Nephron (organoid): ENCODE measurements at regions not wholly inside any gene's neighbourhood (a gene's known extent, or its start where the extent isn't known, plus 50 kb on each side); places are given as distances from the start of the nearest gene placed in this dataset.

Source experiments
- H3K27ac Mint-ChIP-seq, 3 experiments: 2 replicates each; pipeline ENCODE4 v1.8.0; 2020; ENCODE audit warnings: mixed read lengths in 3 of 3, mild to moderate bottlenecking in 2 of 3, moderate library complexity in 1 of 3
- H3K27me3 Mint-ChIP-seq: 2 replicates; pipeline ENCODE4 v1.8.0; 2021; ENCODE audit warnings: low read depth, mild to moderate bottlenecking, moderate library complexity, mixed read lengths
- H3K36me3 Mint-ChIP-seq: 2 replicates; pipeline ENCODE4 v1.8.0; 2020; ENCODE audit warnings: low read depth, mixed read lengths
- H3K4me1 Mint-ChIP-seq: 2 replicates; pipeline ENCODE4 v1.8.0; 2020; ENCODE audit warnings: mixed read lengths
- H3K4me3 Mint-ChIP-seq, 3 experiments: 2 replicates each; pipeline ENCODE4 v1.8.0; 2020; ENCODE audit warnings: mild to moderate bottlenecking in 3 of 3, mixed read lengths in 3 of 3, moderate library complexity in 2 of 3
- H3K9me3 Mint-ChIP-seq: 2 replicates; pipeline ENCODE4 v1.8.0; 2020; ENCODE audit warnings: mixed read lengths
- TF ChIP-seq, protein P1 (sequence below), 3 experiments: fragments of 200-600 bp; sonication (generic); IDR thresholded peaks; one replicate each; pipeline ENCODE4 v1.5.0; 2021; ENCODE audit warnings: antibody characterized with exemption in 3 of 3; ENCODE audit not compliant: unreplicated experiment in 3 of 3

DNA sequence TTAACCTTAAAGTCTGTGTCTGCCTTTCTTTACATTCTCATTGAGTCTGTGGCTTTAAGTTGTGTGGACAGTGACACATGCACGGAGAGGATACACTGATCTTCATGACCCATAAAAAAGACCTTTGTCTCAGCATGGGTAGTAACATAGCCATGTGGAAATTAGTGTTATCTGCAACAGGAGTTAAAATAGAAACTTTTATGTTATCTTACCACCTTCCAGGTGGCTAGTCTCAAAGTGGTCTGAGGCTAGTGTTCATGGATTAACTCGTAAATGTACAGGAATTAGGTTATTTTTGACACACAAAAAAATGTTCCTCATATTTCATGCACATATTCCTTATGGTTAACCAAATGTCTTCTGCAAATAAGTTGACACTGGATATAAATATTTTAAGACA is 607.0 kb downstream of the ISL1 start:
- Mint-ChIP-seq H3K36me3 (no peaks in the 10 kb centered on the region), H3K27me3 (no peaks in the 10 kb centered on the region), H3K9me3 (no peaks in the 10 kb centered on the region), H3K4me1 (no peaks in the 10 kb centered on the region), H3K27ac (no peak overlapping the region), H3K4me3 (no peak overlapping the region)
- TF ChIP-seq, protein P1, sequence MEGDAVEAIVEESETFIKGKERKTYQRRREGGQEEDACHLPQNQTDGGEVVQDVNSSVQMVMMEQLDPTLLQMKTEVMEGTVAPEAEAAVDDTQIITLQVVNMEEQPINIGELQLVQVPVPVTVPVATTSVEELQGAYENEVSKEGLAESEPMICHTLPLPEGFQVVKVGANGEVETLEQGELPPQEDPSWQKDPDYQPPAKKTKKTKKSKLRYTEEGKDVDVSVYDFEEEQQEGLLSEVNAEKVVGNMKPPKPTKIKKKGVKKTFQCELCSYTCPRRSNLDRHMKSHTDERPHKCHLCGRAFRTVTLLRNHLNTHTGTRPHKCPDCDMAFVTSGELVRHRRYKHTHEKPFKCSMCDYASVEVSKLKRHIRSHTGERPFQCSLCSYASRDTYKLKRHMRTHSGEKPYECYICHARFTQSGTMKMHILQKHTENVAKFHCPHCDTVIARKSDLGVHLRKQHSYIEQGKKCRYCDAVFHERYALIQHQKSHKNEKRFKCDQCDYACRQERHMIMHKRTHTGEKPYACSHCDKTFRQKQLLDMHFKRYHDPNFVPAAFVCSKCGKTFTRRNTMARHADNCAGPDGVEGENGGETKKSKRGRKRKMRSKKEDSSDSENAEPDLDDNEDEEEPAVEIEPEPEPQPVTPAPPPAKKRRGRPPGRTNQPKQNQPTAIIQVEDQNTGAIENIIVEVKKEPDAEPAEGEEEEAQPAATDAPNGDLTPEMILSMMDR (IDR thresholded peaks at IDR 0.05; ENCODE audit: unreplicated experiment in 3 of 3): no peak

DNA sequence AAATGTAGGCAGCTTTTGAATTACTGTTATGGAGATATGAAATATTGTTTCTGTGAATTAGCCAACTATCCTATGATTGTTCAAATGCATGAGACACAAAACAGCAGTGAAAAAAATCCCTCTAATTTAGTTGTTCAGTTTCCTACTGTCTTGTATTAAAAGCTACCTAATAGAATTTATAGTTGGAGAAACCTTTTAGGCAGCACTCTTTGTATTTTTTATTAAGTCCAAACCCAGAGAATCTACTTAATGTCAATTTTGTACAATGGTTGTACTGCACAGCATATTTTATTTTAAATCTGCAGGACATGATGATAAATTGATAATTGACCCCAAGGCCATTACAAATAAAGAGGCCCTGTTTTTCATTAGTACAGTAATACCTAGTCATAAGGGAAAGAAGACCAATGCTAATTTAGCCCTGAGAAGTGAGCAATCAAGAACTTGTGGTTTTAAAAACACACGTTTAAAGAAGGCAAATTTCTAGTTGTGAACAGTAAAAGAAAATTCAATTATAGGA is 607.5 kb downstream of the ISL1 start:
- no peaks in the 10 kb centered on the region for H3K4me1 Mint-ChIP-seq
- H3K4me3 Mint-ChIP-seq: no peak overlapping the region
- TF ChIP-seq, protein P1 (IDR thresholded peaks at IDR 0.05; ENCODE audit: unreplicated experiment in 3 of 3): no peak
- H3K9me3 Mint-ChIP-seq: no peaks in the 10 kb centered on the region
- no peak overlapping the region for H3K27ac Mint-ChIP-seq
- no peaks in the 10 kb centered on the region for H3K27me3 Mint-ChIP-seq
- H3K36me3 Mint-ChIP-seq: no peaks in the 10 kb centered on the region

DNA sequence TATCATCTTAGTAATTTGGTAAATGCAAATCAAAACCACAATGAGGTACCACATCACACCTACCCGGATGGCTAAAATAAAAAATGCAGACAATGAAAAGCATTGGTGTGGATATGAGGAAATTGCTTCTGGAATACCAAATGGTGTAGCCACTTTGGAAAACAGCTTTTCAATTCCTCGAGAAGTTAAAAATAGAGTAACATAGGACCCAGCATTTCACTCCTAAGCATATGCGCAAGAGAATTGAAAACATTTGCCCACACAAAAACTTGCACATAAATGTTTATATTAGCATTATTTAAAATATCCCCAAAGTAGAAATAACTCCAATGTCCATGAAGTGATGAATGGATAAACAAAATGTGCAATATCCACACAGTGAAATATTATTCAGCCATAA is 608.7 kb downstream of the ISL1 start:
- no peaks in the 10 kb centered on the region for H3K4me1 Mint-ChIP-seq
- H3K27ac Mint-ChIP-seq: no peak overlapping the region
- no peaks in the 10 kb centered on the region for H3K36me3 Mint-ChIP-seq
- TF ChIP-seq, protein P1 (IDR thresholded peaks at IDR 0.05; ENCODE audit: unreplicated experiment in 3 of 3): no peak
- H3K27me3 Mint-ChIP-seq: no peaks in the 10 kb centered on the region
- H3K9me3 Mint-ChIP-seq: no peaks in the 10 kb centered on the region
- no peak overlapping the region for H3K4me3 Mint-ChIP-seq

DNA sequence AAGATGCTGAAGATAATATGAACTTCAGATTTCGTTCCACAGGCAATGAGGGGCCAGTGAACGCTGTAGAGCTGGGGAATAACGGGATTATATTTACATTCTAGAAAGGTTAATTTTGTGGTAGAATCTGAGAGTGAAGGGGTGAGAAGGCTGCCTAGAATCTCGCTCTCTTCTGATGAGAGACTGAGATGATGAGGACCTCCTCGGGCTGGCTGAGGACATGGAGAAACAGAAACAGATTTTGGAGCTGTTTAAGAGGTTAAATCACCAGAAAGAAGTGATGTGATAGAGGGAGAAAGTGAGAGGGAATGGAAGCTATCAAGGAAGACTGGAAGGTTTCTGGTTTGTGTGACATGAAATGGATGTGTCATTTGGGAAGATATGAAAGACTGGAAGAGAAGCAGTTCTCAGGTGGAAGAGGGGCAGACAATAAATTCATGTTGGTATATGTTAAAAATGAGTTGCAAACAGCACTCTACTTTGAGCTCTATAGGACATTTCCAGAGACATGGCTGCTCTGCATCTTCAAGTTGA is 612.6 kb downstream of the ISL1 start:
- Mint-ChIP-seq H3K9me3 (no peaks in the 10 kb centered on the region), H3K27ac (no peak overlapping the region), H3K4me3 (no peak overlapping the region), H3K4me1 (no peaks in the 10 kb centered on the region), H3K27me3 (no peaks in the 10 kb centered on the region), H3K36me3 (no peaks in the 10 kb centered on the region)
- TF ChIP-seq, protein P1 (IDR thresholded peaks at IDR 0.05; ENCODE audit: unreplicated experiment in 3 of 3): no peak

DNA sequence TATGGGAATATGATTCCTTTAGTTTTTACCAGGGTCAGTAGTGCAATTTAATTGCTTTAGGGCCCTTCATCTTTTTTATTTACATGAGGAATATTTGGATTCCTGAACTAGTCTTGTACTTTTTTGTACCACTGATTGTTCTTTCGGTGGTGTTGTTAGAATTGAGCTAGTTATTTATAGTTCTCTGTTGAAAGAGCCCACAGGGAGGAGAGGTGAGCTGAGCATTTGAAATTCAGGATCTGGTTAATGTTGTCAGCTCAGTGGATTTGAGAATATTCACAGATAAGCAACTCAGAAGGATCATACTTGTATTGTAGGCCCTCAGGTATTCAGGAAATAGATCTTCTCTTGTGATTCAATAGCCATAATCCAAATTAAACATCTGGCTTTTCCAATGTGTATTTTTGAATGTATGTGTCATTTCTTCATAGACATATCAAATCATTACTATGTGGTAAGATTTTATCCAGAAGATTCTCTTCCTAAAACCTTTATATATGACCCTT is 613.2 kb downstream of the ISL1 start:
- TF ChIP-seq, protein P1 (IDR thresholded peaks at IDR 0.05; ENCODE audit: unreplicated experiment in 3 of 3): no peak
- Mint-ChIP-seq H3K27me3 (no peaks in the 10 kb centered on the region), H3K4me1 (no peaks in the 10 kb centered on the region), H3K4me3 (no peak overlapping the region), H3K36me3 (no peaks in the 10 kb centered on the region), H3K27ac (no peak overlapping the region), H3K9me3 (no peaks in the 10 kb centered on the region)

DNA sequence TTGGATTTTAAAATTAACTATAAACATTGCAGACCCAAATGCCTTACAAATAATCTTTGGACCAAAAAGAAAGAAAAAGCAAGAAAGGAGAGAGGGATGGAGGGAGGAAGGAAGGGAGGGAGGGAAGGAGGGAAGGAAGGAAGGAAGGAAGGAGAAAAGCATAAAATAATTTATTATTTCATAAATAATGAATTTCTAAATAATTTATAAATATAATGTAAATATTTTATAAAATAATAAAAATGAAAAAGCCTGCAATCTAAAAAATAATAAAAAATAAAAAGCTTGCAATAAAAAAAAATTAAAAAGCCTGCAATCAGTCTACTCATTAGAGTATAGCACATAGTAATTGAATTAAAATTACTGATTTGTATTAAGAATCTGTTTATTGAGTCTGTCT is 614.3 kb downstream of the ISL1 start:
- Mint-ChIP-seq H3K4me1 (no peaks in the 10 kb centered on the region), H3K9me3 (no peaks in the 10 kb centered on the region)

More for the DNA sequence above, 614.3 kb downstream of the ISL1 start:
- no peak overlapping the region for H3K27ac Mint-ChIP-seq
- no peaks in the 10 kb centered on the region for H3K27me3 Mint-ChIP-seq
- TF ChIP-seq, protein P1 (IDR thresholded peaks at IDR 0.05; ENCODE audit: unreplicated experiment in 3 of 3): no peak
- H3K4me3 Mint-ChIP-seq: no peak overlapping the region
- no peaks in the 10 kb centered on the region for H3K36me3 Mint-ChIP-seq
